H1 (cell line): ENCODE measurements at regions not wholly inside any gene's neighbourhood (a gene's known extent, or its start where the extent isn't known, plus 50 kb on each side); places are given as distances from the start of the nearest gene placed in this dataset.

ENCODE experiments used
- CTCF ChIA-PET: fragments of 300-600 bp; sonication (Branson Sonifier 250); formaldehyde crosslinking; loops from one replicate; lab custom pipeline; 2021; ENCODE audit not compliant: partially characterized antibody; lab: Charles Lee
- POLR2A ChIA-PET: fragments of 300-600 bp; sonication (Branson Sonifier 250); formaldehyde crosslinking; loops from one replicate; lab custom pipeline; 2021; ENCODE audit warnings: inconsistent platforms; ENCODE audit not compliant: partially characterized antibody; lab: Charles Lee
- DNase-seq, 2 experiments: peaks; one replicate each; pipeline versions ENCODE4 v3.0.0 to v3.0.0-alpha.2; 2010 to 2022; ENCODE audit warnings: low spot score in 2 of 2, low read depth in 1 of 2, mixed read lengths in 1 of 2
- FAIRE-seq: peaks from 2 replicates; lab custom pipeline; 2011; peaks lifted over from hg19 to GRCh38; lab: Jason Lieb, UNC
- H2AFZ ChIP-seq: 2 replicates; pipeline ENCODE4 v1.8.1; 2012; ENCODE audit warnings: low read length, inconsistent platforms
- H2AK5ac ChIP-seq: 2 replicates; pipeline ENCODE4 v1.6.1; 2013; ENCODE audit warnings: low read depth, low read length
- H2BK120ac ChIP-seq: replicated peaks from 2 replicates; pipeline ENCODE3; 2013; ENCODE audit warnings: low read depth, low read length, inconsistent platforms
- H2BK12ac ChIP-seq: 2 replicates; pipeline ENCODE4 v1.6.1; 2013; ENCODE audit warnings: low read depth, low read length
- H2BK15ac ChIP-seq: 2 replicates; pipeline ENCODE4 v1.6.1; 2013; ENCODE audit warnings: low read length
- H2BK20ac ChIP-seq: 2 replicates; pipeline ENCODE4 v1.6.1; 2013; ENCODE audit warnings: low read length
- H2BK5ac ChIP-seq: 2 replicates; pipeline ENCODE4 v1.6.1; 2013; ENCODE audit warnings: low read depth, low read length
- H3K14ac ChIP-seq: 2 replicates; pipeline ENCODE4 v1.6.1; 2013; ENCODE audit warnings: inconsistent platforms; ENCODE audit not compliant: insufficient read length
- H3K18ac ChIP-seq: 2 replicates; pipeline ENCODE4 v1.6.1; 2013; ENCODE audit warnings: low read length; ENCODE audit errors: extremely low read depth
- H3K23ac ChIP-seq: 2 replicates; pipeline ENCODE4 v1.6.1; 2013; ENCODE audit warnings: inconsistent platforms; ENCODE audit not compliant: insufficient read length
- H3K23me2 ChIP-seq: 2 replicates; pipeline ENCODE4 v1.6.1; 2013; ENCODE audit warnings: low read depth, low read length
- H3K27ac ChIP-seq: 2 replicates; pipeline ENCODE4 v1.6.1; 2011; ENCODE audit warnings: low read depth, low read length, inconsistent platforms
- H3K27me3 ChIP-seq, 4 experiments: replicated peaks in 1 of 4; 1 replicate in 1 of 4; 2 replicates in 3 of 4; pipeline versions ENCODE4 v1.6.1 to v1.8.1; 2011 to 2013; ENCODE audit warnings: low read length in 3 of 4, mild to moderate bottlenecking in 3 of 4, inconsistent platforms in 2 of 4, mixed read lengths in 2 of 4, moderate library complexity in 1 of 4; ENCODE audit not compliant: control insufficient read depth in 3 of 4, insufficient read depth in 3 of 4; ENCODE audit errors: extremely low read depth in 1 of 4
- H3K36me3 ChIP-seq, 4 experiments: 2 replicates each; pipeline versions ENCODE4 v1.6.1 to v1.8.1; 2011 to 2013; ENCODE audit warnings: mild to moderate bottlenecking in 4 of 4, low read length in 3 of 4, moderate library complexity in 2 of 4, control low read depth in 1 of 4, inconsistent platforms in 1 of 4; ENCODE audit not compliant: insufficient read depth in 4 of 4, control insufficient read depth in 2 of 4
- H3K4ac ChIP-seq: replicated peaks from 2 replicates; pipeline ENCODE3; 2013; ENCODE audit warnings: low read length, low read depth, mixed read lengths, inconsistent platforms; ENCODE audit not compliant: insufficient read length
- H3K4me1 ChIP-seq, 4 experiments: replicated peaks in 1 of 4; 1 replicate in 1 of 4; 2 replicates in 3 of 4; pipeline versions ENCODE4 v1.6.1 to v1.8.1; 2011 to 2013; ENCODE audit warnings: low read length in 3 of 4, inconsistent platforms in 2 of 4, mixed read lengths in 1 of 4; ENCODE audit not compliant: insufficient read depth in 4 of 4, control insufficient read depth in 3 of 4
- H3K4me2 ChIP-seq, 2 experiments: 2 replicates each; pipeline versions ENCODE4 v1.6.1 to v1.8.1; 2011 to 2013; ENCODE audit warnings: low read depth in 2 of 2, low read length in 2 of 2, control low read depth in 1 of 2, inconsistent platforms in 1 of 2, mild to moderate bottlenecking in 1 of 2; ENCODE audit not compliant: insufficient read depth in 1 of 2
- H3K4me3 ChIP-seq, 4 experiments: fragments of 200-600, 300-600 bp in 1 of 4; sonication (generic), shearing (Covaris generic), sonication (Bioruptor Twin) in 1 of 4; 2 replicates each; pipeline versions ENCODE4 v1.5.1 to v1.8.1; 2011 to 2016; ENCODE audit warnings: low read length in 4 of 4, low read depth in 3 of 4, control low read depth in 2 of 4, inconsistent platforms in 2 of 4, mild to moderate bottlenecking in 2 of 4, mixed read lengths in 1 of 4, moderate library complexity in 1 of 4; ENCODE audit not compliant: insufficient read depth in 2 of 4; ENCODE audit errors: extremely low read depth in 1 of 4
- H3K56ac ChIP-seq: replicated peaks from 2 replicates; pipeline ENCODE3; 2013; ENCODE audit warnings: low read depth, mild to moderate bottlenecking, mixed read lengths, low read length, inconsistent platforms; ENCODE audit not compliant: insufficient read length
- H3K79me1 ChIP-seq: 2 replicates; pipeline ENCODE4 v1.6.1; 2013; ENCODE audit warnings: low read depth, low read length, control low read depth
- H3K79me2 ChIP-seq, 2 experiments: 2 replicates each; pipeline versions ENCODE4 v1.6.1 to v1.8.1; 2012 to 2013; ENCODE audit warnings: low read length in 2 of 2, mild to moderate bottlenecking in 2 of 2, inconsistent platforms in 1 of 2; ENCODE audit not compliant: insufficient read depth in 2 of 2, control insufficient read depth in 1 of 2
- H3K9ac ChIP-seq, 4 experiments: replicated peaks in 1 of 4; 1 replicate in 1 of 4; 2 replicates in 3 of 4; pipeline versions ENCODE4 v1.6.1 to v1.8.1; 2011 to 2013; ENCODE audit warnings: low read depth in 3 of 4, low read length in 3 of 4, control low read depth in 2 of 4, mild to moderate bottlenecking in 2 of 4, moderate library complexity in 2 of 4, inconsistent platforms in 1 of 4; ENCODE audit errors: extremely low read depth in 1 of 4
- H3K9me3 ChIP-seq, 2 experiments: 2 replicates each; pipeline versions ENCODE4 v1.6.1 to v1.8.1; 2012 to 2013; ENCODE audit warnings: mild to moderate bottlenecking in 2 of 2, moderate library complexity in 2 of 2, control low read depth in 1 of 2, inconsistent platforms in 1 of 2, low read depth in 1 of 2, low read length in 1 of 2, mixed read lengths in 1 of 2; ENCODE audit not compliant: insufficient read depth in 2 of 2
- H4K20me1 ChIP-seq, 2 experiments: replicated peaks in 1 of 2; 2 replicates each; pipeline versions ENCODE3 to v1.8.1; 2011 to 2013; ENCODE audit warnings: inconsistent platforms in 2 of 2, low read length in 2 of 2, mild to moderate bottlenecking in 1 of 2; ENCODE audit not compliant: insufficient read depth in 2 of 2, control insufficient read depth in 1 of 2
- H4K5ac ChIP-seq: 2 replicates; pipeline ENCODE4 v1.6.1; 2013; ENCODE audit warnings: low read length, low read depth, mixed read lengths, inconsistent platforms; ENCODE audit not compliant: insufficient read length
- H4K8ac ChIP-seq: 2 replicates; pipeline ENCODE4 v1.8.0; 2013; ENCODE audit warnings: mild to moderate bottlenecking, moderate library complexity, low read length, inconsistent platforms; ENCODE audit not compliant: insufficient read depth; ENCODE audit errors: extremely low read depth
- H4K91ac ChIP-seq: replicated peaks from 2 replicates; pipeline ENCODE3; 2013; ENCODE audit warnings: low read length, mixed read lengths, inconsistent platforms; ENCODE audit not compliant: insufficient read length
- EGR1 ChIP-seq: IDR thresholded peaks from 2 replicates; pipeline ENCODE4 v1.6.1; 2011; ENCODE audit warnings: low read depth, low read length, borderline replicate concordance
- POLR2A ChIP-seq, 2 experiments: IDR thresholded peaks; 1 replicate in 1 of 2; 2 replicates in 1 of 2; pipeline ENCODE4 v1.6.1; 2011; ENCODE audit warnings: low read depth in 2 of 2, low read length in 2 of 2, mild to moderate bottlenecking in 2 of 2; ENCODE audit errors: control extremely low read depth in 1 of 2
- RAD21 ChIP-seq, 2 experiments: IDR thresholded peaks in 1 of 2; conservative IDR thresholded peaks in 1 of 2; 2 replicates each; pipeline ENCODE4 v1.6.1; 2011; ENCODE audit warnings: low read depth in 2 of 2, low read length in 2 of 2, improper control_type of control experiment in 1 of 2, inconsistent platforms in 1 of 2, mild to moderate bottlenecking in 1 of 2, moderate library complexity in 1 of 2
- RFX5 ChIP-seq: IDR thresholded peaks from 2 replicates; pipeline ENCODE4 v1.6.1; 2011; ENCODE audit warnings: low read depth, low read length, improper control_type of control experiment, borderline replicate concordance
- RNF2 ChIP-seq: fragments of 200-900, 300-1000 bp; sonication (generic); IDR thresholded peaks from 2 replicates; pipeline ENCODE4 v1.7.1; 2016; ENCODE audit warnings: borderline replicate concordance, low read depth, mild to moderate bottlenecking, antibody characterized with exemption, low read length; ENCODE audit not compliant: poor library complexity, severe bottlenecking; ENCODE audit errors: missing control alignments
- WGBS, 2 experiments: shearing (Covaris generic) in 1 of 2; methylation state at CpG; one replicate each; pipeline versions ENCODE4 v1.1.6 to v1.1.7; 2013 to 2015; ENCODE audit warnings: low lambda C conversion rate in 2 of 2, mixed read lengths in 2 of 2, inconsistent platforms in 1 of 2, low coverage in 1 of 2, missing lambda C conversion rate in 1 of 2; ENCODE audit not compliant: insufficient replicate concordance in 2 of 2, insufficient coverage in 1 of 2, insufficient read length in 1 of 2; ENCODE audit errors: extremely low coverage in 1 of 2, missing lambda C conversion rate in 1 of 2; 5-methylcytosine and 5-hydroxymethylcytosine counted together

- H3K18ac ChIP-seq, result no peak overlapping the region
- H2BK12ac ChIP-seq, result no peak overlapping the region
- H3K9ac ChIP-seq, result no peak overlapping the region
- H3K4me3 ChIP-seq, result no peak overlapping the region
- H2AK5ac ChIP-seq, result no peak overlapping the region
- DNase-seq (no peak), FAIRE-seq (no peak)
- no peaks in the 10 kb centered on the region for H3K36me3 ChIP-seq
- no peak overlapping the region for H4K5ac ChIP-seq
- H4K91ac ChIP-seq, result no peak overlapping the region
- POLR2A ChIA-PET, result no interaction called here
- H2BK15ac ChIP-seq, result no peak overlapping the region
- no peak overlapping the region for H3K56ac ChIP-seq
- WGBS, 2 experiments, result 93% methylated on average over 6 of the region's 6 CpGs; no CpG with 5 or more reads in 1 of the 2 experiments
- H2BK5ac ChIP-seq, result no peak overlapping the region
- H4K20me1 ChIP-seq, result no peaks in the 10 kb centered on the region
- H2BK120ac ChIP-seq, result no peak overlapping the region
- no peak overlapping the region for H3K27ac ChIP-seq
- no peaks in the 10 kb centered on the region for H3K79me1 ChIP-seq
- H2BK20ac ChIP-seq, result no peak overlapping the region
- TF ChIP-seq RFX5 (no peak), POLR2A (IDR thresholded peaks at IDR 0.05; ENCODE audit: control extremely low read depth in 1 of 2, low read depth in 2 of 2, low read length in 2 of 2) (no peak), RAD21 (IDR thresholded peaks at IDR 0.05 in 1 of 2, conservative IDR thresholded peaks at IDR 0.05 in 1 of 2; ENCODE audit: low read depth in 2 of 2, low read length in 2 of 2) (no peak), EGR1 (no peak), RNF2 (no peak)
- no peaks in the 10 kb centered on the region; a peak in 1 of 7 replicates for H3K4me1 ChIP-seq
- H3K4me2 ChIP-seq, result no peak overlapping the region
- CTCF ChIA-PET, result interaction anchor here (1.4 kb wide), 1 partner anchor 62 kb away, joined by 3 read pairs; no protein-coding TSS in a partner anchor
- no peak overlapping the region for H3K14ac ChIP-seq
- H4K8ac ChIP-seq, result no peak overlapping the region
- no peak overlapping the region for H2AFZ ChIP-seq
- no peak overlapping the region for H3K4ac ChIP-seq
- H3K9me3 ChIP-seq, result no peaks in the 10 kb centered on the region
- H3K23ac ChIP-seq, result no peak overlapping the region
- H3K27me3 ChIP-seq, result no peaks in the 10 kb centered on the region
- no peaks in the 10 kb centered on the region for H3K23me2 ChIP-seq
- H3K79me2 ChIP-seq, result no peaks in the 10 kb centered on the region
Observed at GRCh38 chr12:30519535-30519934, 176.1 kb downstream of the IPO8 start.
